Stimulated activated CD8-positive, alpha-beta memory T cell treated with anti-CD3 and anti-CD28 coated beads, Interleukin-12 subunit alpha, Interleukin-12 subunit beta, amount 100 ng/mL, for 24 hours (primary cell): ENCODE measurements at regions not wholly inside any gene's neighbourhood (a gene's known extent, or its start where the extent isn't known, plus 50 kb on each side); places are given as distances from the start of the nearest gene placed in this dataset.
"Not testable (repeated sequence)": the region's sequence is repeated elsewhere in the genome, so short reads cannot be mapped to it uniquely, and the experiment has no call there.

Experiments used
- DNase-seq: peaks from one replicate; pipeline ENCODE4 v3.0.0-alpha.2; 2020; ENCODE audit errors: extremely low read depth

GRCh38 chr3:20648294-20648693 is 462.3 kb upstream of the SGO1 start:
- no peak for DNase-seq

- DNase-seq = no peak
Observed at GRCh38 chr3:20646425-20646824, 460.4 kb upstream of the SGO1 start.

- DNase-seq = no peak
Observed at GRCh38 chr3:20645340-20645739, 459.3 kb upstream of the SGO1 start.

GRCh38 chr3:20637729-20638128 is 451.7 kb upstream of the SGO1 start:
- no peak for DNase-seq

GRCh38 chr3:20622304-20622703 is 436.3 kb upstream of the SGO1 start:
- DNase-seq = no peak

- not testable (repeated sequence) for DNase-seq
Observed at GRCh38 chr3:20618621-20619020, 432.6 kb upstream of the SGO1 start.

GRCh38 chr3:20618181-20618580 is 432.2 kb upstream of the SGO1 start:
- DNase-seq = not testable (repeated sequence)

GRCh38 chr3:20615982-20616381 is 430.0 kb upstream of the SGO1 start:
- DNase-seq = not testable (repeated sequence)

- no peak for DNase-seq
Observed at GRCh38 chr3:20608054-20608738, 422.2 kb upstream of the SGO1 start.

GRCh38 chr3:20604659-20605058 is 418.7 kb upstream of the SGO1 start:
- DNase-seq = no peak

GRCh38 chr3:20589275-20589674 is 403.3 kb upstream of the SGO1 start:
- DNase-seq = no peak

GRCh38 chr3:20588781-20589180 is 402.8 kb upstream of the SGO1 start:
- no peak for DNase-seq

GRCh38 chr3:20583648-20584047 is 397.6 kb upstream of the SGO1 start:
- DNase-seq = no peak

GRCh38 chr3:20576228-20576627 is 390.2 kb upstream of the SGO1 start:
- DNase-seq = no peak

GRCh38 chr3:20575146-20575545 is 389.1 kb upstream of the SGO1 start:
- no peak for DNase-seq

GRCh38 chr3:20574746-20575145 is 388.7 kb upstream of the SGO1 start:
- DNase-seq = no peak

- DNase-seq = no peak
Observed at GRCh38 chr3:20573175-20573574, 387.2 kb upstream of the SGO1 start.

GRCh38 chr3:20572473-20572872 is 386.5 kb upstream of the SGO1 start:
- no peak for DNase-seq

- DNase-seq = no peak
Observed at GRCh38 chr3:20569310-20569709, 383.3 kb upstream of the SGO1 start.

GRCh38 chr3:20564966-20565365 is 379.0 kb upstream of the SGO1 start:
- no peak for DNase-seq

GRCh38 chr3:20563985-20564384 is 378.0 kb upstream of the SGO1 start:
- no peak for DNase-seq

- no peak for DNase-seq
Observed at GRCh38 chr3:20563251-20563650, 377.2 kb upstream of the SGO1 start.

GRCh38 chr3:20561166-20561565 is 375.2 kb upstream of the SGO1 start:
- DNase-seq = no peak

- not testable (repeated sequence) for DNase-seq
Observed at GRCh38 chr3:20560446-20560845, 374.4 kb upstream of the SGO1 start.
